KOPT-K1 (cell line): ENCODE measurements at regions not wholly inside any gene's neighbourhood (a gene's known extent, or its start where the extent isn't known, plus 50 kb on each side); places are given as distances from the start of the nearest gene placed in this dataset.

Experiments used
- H3K27ac ChIP-seq: fragments of 200-600 bp; sonication (generic); 2 replicates; pipeline ENCODE4 v1.5.1; 2016; ENCODE audit warnings: antibody characterized with exemption, mild to moderate bottlenecking, low read depth, low read length; ENCODE audit not compliant: poor library complexity, severe bottlenecking
- H3K36me3 ChIP-seq: fragments of 200-600 bp; sonication (generic); 2 replicates; pipeline ENCODE4 v1.5.1; 2017; ENCODE audit warnings: antibody characterized with exemption, mild to moderate bottlenecking, low read length, moderate library complexity; ENCODE audit not compliant: insufficient read depth
- H3K9me3 ChIP-seq: fragments of 200-600 bp; sonication (generic); 2 replicates; pipeline ENCODE4 v1.5.1; 2017; ENCODE audit warnings: antibody characterized with exemption, low read length, mild to moderate bottlenecking; ENCODE audit not compliant: insufficient read depth, poor library complexity, severe bottlenecking

DNA sequence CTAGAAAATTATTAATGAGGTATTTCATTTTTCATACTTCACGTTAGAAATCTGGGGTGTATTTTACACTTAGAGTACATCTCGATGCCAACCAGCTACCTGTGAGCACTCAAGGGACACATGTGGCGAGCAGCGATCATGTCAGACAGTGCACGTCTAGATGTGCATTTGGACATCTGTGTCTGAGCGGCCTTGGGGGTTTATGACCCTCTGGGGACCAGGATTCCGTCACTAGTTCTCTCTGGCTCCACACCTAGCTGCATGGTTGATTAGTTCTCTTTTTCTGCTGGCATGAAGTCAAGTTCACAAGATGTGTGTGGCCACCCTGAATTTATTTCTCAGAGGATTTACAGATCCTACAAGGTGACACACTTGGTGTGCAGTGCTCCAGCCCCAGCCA is 192.2 kb downstream of the TSN start:
- H3K27ac ChIP-seq: no peak overlapping the region
- H3K36me3 ChIP-seq: peaks cover 6% of the 10 kb centered on the region; the same call in 1 of the 2 replicates
- no peaks in the 10 kb centered on the region for H3K9me3 ChIP-seq

DNA sequence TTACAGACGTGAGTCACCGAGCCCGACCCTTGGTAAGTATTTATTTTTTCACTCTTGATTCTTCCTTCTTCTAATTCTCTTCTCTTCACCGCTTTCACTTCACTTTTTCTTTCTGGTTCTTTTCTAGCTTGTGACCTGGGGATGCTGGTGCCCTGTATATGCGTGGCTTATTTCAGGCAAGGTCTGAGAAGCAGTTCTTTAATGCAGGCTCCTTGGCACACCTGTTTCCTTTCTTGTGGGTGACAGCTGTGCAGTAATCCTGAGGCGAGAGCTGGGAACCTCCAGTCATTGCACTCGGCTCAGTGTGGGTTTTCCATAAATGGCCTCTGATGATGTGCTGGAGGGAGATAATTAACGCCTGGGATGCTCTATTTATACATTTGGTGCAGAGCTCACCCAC is 193.8 kb downstream of the TSN start:
- peaks cover 6% of the 10 kb centered on the region; the same call in 1 of the 2 replicates for H3K36me3 ChIP-seq
- no peak overlapping the region for H3K27ac ChIP-seq
- no peaks in the 10 kb centered on the region for H3K9me3 ChIP-seq

DNA sequence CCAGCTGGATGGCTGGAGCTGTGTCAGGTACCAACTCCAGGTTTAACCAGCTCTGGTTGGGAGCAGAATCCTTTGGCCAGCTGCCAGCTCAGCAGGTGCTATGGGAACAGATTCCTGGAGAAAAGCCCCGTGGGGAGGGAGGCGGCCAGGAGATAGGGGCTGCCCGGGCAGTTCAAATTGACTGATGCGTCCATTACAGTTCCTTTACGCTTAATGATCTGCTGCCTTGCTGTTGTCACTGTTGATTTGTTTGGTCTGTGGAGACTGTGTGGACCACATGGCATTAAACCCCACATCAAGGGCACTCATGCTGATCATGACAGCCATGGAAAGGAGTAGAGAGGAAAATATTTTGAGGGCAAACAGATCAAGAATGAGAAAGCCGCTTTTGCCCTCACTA is 200.0 kb downstream of the TSN start:
- Histone ChIP-seq H3K9me3 (no peaks in the 10 kb centered on the region), H3K27ac (no peak overlapping the region), H3K36me3 (peaks cover 6% of the 10 kb centered on the region; the same call in 1 of the 2 replicates)

- no peaks in the 10 kb centered on the region for H3K9me3 ChIP-seq
- peaks cover 6% of the 10 kb centered on the region; the same call in 1 of the 2 replicates for H3K36me3 ChIP-seq
- no peak overlapping the region for H3K27ac ChIP-seq
These were observed 200.4 kb downstream of the TSN start for GRCh38 chr2:121955872-121956271.

DNA sequence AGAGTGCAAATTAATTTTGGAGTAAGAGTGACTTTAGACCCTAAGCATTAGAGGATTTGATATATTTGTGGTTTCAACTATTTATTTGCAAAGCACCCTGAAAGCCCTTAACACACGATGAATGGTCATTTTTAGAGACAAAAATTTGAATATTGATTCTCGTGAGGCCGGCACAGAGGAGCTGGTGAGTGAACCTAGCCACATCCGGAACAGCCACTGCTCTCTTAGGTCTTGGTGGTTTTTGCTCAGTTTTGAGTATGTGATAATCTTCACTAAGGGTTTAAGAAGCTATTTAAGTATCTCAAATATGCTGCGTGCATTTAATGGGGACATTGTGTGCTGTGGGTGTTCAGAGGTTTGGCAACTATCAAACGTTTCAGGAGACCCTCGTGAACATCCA is 204.8 kb downstream of the TSN start:
- Histone ChIP-seq H3K36me3 (no peaks in the 10 kb centered on the region), H3K27ac (no peak overlapping the region), H3K9me3 (no peaks in the 10 kb centered on the region)

GRCh38 chr2:121961761-121962160 is 206.3 kb downstream of the TSN start:
- H3K9me3 ChIP-seq: no peaks in the 10 kb centered on the region
- no peaks in the 10 kb centered on the region for H3K36me3 ChIP-seq
- H3K27ac ChIP-seq: no peak overlapping the region

- H3K36me3 ChIP-seq: no peaks in the 10 kb centered on the region
- no peak overlapping the region for H3K27ac ChIP-seq
- H3K9me3 ChIP-seq: no peaks in the 10 kb centered on the region
These were observed 210.2 kb downstream of the TSN start for GRCh38 chr2:121965661-121966060.

GRCh38 chr2:121966663-121967062 is 211.2 kb downstream of the TSN start:
- Histone ChIP-seq H3K27ac (no peak overlapping the region), H3K9me3 (no peaks in the 10 kb centered on the region), H3K36me3 (no peaks in the 10 kb centered on the region)

- Histone ChIP-seq H3K36me3 (no peaks in the 10 kb centered on the region), H3K27ac (no peak overlapping the region), H3K9me3 (no peaks in the 10 kb centered on the region)
These were observed 213.7 kb downstream of the TSN start for GRCh38 chr2:121969166-121969565.

DNA sequence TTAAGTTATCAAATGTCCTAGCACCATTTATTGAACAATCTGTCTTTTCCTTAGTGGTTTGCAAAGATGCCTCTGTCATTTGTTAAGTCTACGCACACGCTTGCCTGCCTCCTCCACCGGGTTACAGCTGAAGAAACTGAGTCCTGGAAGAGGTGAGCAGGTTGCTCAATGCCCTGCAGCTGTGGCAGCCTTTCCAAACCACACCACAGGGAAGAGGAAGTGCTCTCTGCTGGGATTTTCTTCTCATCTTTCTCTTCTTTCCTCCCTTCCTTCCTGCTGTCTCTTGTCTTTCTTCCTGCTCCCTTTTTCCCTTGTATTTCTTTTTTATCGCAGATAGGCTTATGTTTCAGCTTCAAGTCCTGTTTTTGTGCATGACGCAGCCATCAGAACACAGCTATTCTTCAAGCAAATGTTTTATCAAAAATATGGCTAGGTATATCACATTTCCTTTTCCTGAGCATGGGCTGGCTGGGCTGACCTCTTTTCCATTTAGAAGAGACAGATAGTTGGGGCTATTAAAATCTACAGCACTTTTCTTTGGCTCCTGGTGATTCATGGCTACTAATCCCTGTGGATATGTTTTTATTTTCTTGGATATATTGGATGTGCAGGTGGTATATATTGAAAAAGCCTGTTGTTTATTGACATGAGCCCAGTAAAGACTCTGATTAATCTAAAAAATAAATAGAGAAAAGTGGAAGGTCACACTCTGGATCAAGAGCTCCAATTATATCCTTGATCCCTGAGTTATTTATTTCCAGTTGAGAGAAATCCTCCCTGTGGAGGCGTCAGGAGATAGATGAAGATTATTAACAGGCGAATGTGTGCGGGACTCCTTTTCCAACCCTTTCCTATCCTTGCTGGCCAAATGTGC is 214.6 kb downstream of the TSN start:
- Histone ChIP-seq H3K9me3 (no peaks in the 10 kb centered on the region), H3K27ac (no peak overlapping the region), H3K36me3 (no peaks in the 10 kb centered on the region)

- no peaks in the 10 kb centered on the region for H3K9me3 ChIP-seq
These were observed 216.8 kb downstream of the TSN start for GRCh38 chr2:121972203-121972602.

GRCh38 chr2:121974897-121975661 is 219.6 kb downstream of the TSN start:
- Histone ChIP-seq H3K27ac (peak overlapping the region; percentile 54), H3K36me3 (no peaks in the 10 kb centered on the region), H3K9me3 (no peaks in the 10 kb centered on the region)

More at GRCh38 chr2:121972203-121972602, 216.8 kb downstream of the TSN start:
- Histone ChIP-seq H3K36me3 (no peaks in the 10 kb centered on the region), H3K27ac (no peak overlapping the region)

DNA sequence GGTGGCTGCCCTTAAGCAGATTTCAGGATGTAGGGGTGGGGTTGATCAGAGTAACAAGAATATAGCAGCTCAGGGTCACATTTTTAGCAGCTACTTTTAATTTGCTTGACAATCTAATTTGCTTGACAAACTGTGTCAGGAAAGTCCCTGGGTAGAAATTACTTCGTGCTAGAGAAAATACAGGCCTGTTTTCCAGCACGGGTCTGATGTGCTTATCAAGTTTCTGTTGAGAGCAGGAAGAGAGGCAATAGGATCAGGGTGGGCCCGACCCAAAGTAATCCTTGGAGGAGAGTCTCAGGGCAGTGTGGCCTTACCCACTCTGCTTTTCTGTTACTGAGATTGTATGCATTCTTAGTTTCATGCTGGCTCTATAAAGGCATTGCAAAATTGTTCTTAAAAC is 221.5 kb downstream of the TSN start:
- H3K36me3 ChIP-seq: no peaks in the 10 kb centered on the region
- H3K27ac ChIP-seq: no peak overlapping the region
- H3K9me3 ChIP-seq: no peaks in the 10 kb centered on the region

DNA sequence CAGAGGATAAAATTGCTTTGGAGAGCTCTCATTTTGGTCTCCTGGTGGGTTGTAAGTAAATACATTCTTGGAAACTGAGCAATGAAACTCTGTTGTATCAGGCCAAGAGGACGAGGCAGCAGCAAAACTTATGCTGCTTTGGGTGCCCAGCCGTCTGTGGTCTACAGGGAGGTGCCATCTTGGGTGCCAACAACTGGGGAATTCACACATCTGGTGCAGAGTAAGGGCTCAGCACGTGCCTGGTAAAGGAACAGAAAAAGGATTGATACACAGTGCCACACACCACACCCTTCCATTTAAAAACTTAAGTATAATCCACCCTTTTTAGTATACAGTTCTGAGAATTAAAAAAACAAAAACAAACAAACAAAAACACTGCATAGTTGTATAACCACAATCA is 221.9 kb downstream of the TSN start:
- Histone ChIP-seq H3K36me3 (no peaks in the 10 kb centered on the region), H3K27ac (no peak overlapping the region), H3K9me3 (no peaks in the 10 kb centered on the region)

- no peaks in the 10 kb centered on the region for H3K36me3 ChIP-seq
- no peak overlapping the region for H3K27ac ChIP-seq
- H3K9me3 ChIP-seq: no peaks in the 10 kb centered on the region
These were observed 237.2 kb downstream of the TSN start for GRCh38 chr2:121992700-121993099.
